Superior temporal gyrus (tissue), 1 donor: ENCODE measurements at regions not wholly inside any gene's neighbourhood (a gene's known extent, or its start where the extent isn't known, plus 50 kb on each side); places are given as distances from the start of the nearest gene placed in this dataset.
A peak's percentile ranks its signal among the peaks of the same experiment; 100 is the strongest.
"Not testable (repeated sequence)": the region's sequence is repeated elsewhere in the genome, so short reads cannot be mapped to it uniquely, and the experiment has no call there.

Source experiments
- DNase-seq: peaks from one replicate; pipeline ENCODE4 v3.0.0-alpha.2; 2016; ENCODE audit errors: extremely low spot score

DNA sequence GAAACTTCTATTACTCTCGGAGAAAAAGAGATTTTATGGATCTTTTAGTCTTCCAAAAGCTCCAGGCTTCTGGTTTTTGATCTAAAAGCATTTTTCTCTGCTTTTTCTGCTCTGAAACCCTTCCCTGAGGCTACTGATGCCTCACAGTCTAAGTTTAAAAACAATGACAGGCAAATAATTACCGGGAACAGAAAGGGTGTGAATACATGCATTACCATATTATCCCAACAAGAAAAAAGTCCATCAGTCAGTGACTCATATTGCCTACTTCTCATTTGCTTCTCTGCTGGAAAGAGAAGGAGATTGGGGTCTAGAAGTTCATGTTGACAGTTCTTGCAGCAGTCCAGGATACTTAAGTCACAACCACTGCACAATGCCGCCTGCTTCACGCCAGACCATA, 482.9 kb upstream of the C16orf82 start:
- DNase-seq = no peak

DNA sequence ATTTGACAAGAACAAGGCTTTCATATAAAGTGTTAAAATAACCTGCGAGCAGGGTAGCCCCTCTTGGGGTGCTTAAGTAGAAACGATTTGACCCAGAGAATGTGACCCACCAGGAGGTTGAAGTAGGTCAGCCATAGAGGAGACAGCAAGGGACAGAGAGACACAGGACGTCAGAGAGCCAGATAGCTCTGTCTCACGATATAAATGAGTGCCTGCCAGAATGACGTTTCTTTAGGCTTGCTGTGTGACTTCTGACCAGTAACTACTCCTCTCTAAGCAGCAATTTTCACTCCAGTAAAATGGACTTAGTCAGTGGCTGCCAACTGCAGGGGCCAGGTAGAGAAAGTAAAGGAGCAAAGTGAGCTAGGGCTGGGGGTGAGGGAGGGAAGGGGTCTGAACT, 473.0 kb upstream of the C16orf82 start:
- DNase-seq = no peak

DNA sequence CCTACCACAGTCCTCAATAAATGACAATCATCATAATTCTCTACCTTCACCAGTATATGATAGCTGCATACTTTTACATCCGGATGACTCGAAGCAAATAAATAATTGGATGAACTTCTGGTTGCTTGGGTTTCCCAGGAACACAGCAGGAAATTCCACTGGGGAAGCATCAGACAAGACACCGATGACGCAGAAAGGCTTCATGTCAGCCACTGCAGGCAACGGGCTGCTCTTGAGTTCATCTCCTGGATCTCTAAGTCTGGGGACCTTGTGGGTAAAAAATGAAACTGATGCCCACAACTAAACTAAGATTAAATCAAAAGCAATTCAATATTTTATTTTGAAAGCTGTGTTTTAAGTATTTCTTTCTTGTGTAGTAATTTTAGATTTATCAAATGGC, 472.1 kb upstream of the C16orf82 start:
- no peak for DNase-seq

DNA sequence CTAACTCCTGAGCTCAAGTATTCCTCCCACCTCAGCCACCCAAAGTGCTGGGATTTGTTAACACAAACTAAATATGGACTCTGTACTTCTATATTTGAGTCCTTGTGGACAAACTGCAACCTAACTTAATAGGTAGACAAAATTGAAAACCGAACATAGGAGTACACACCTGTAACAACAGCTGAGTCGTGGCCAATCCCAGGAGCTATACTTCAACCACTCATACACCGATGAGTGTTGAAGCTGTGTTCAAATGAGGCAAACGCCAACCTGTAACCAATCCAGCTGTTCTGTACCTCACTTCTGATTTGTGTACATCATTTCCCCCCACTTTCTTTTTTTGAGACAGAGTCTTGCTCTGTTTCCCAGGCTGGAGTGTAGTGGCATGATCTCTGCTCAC, 471.5 kb upstream of the C16orf82 start:
- no peak for DNase-seq

DNA sequence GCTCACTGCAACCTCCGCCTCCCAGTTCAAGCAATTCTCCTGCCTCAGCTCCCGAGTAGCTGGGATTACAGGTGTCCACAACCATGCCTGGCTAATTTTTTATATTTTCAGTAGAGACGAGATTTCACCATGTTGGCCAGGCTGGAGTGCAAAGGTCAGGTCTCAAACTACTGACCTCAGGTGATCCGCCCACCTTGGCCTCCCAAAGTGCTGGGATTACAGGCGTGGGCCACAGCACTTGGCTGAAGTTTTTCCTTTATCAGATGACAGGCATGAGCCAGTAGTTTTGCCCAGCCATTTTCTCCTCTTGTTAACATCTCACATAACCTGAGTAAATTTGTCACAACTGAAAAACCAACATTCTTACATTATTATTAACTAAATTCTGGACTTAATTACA, 470.7 kb upstream of the C16orf82 start:
- not testable (repeated sequence) for DNase-seq

DNA sequence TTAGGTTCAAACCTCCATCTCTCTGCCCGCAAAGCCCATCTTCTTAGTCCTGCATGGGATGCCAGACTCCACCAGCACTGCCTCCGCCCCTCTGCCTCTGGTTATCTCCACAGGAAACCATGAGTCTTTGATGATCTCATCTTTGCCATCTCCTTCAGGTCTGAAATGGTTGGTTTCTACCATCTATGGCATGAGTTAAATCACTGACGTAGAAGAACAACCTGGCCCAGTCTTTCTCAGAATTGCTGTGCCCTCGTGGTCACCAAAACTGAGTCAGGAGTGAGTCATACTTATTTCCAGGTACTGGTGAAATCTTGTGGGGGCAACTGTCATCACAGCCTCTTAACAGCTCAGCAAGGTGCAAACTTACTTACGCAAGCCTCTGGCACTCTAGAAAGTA, 468.7 kb upstream of the C16orf82 start:
- DNase-seq = peak; percentile 13

DNA sequence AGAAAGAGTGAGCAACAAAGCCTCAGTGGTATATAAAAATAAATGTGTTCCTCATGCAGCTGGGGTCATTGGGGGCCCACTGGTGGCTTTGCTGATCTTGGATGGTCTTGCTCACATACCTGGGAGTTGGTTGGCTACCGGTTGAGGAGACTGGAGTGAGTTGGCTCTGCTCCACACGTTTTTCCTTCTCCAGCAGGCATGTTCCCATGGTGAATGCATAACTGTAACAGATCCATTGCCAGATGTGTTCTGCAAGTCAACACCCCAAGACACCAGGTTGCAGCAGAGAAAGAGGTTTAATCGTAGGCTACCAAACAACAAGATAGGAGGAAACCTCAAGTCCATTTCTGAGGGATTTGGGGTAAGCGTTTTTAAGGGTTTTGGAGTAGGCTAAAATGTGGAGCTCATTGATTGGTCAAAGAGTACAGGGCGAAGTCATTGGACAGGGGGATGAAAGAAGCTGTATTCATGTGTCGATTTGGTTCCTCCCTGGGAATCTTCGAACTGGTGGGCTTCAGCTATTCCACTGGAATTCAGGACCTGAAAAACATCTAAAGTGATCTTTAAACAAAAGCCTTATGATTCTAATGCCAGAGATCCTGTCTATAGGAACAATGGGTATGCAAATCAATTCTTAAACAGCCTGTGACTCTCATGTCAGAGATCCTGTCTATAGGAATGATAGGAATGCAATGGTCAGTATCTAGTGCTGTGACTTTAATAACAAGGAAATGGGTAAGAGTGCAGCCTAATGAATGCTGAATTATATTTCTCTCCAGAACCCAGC, 467.5 kb upstream of the C16orf82 start:
- no peak for DNase-seq

DNA sequence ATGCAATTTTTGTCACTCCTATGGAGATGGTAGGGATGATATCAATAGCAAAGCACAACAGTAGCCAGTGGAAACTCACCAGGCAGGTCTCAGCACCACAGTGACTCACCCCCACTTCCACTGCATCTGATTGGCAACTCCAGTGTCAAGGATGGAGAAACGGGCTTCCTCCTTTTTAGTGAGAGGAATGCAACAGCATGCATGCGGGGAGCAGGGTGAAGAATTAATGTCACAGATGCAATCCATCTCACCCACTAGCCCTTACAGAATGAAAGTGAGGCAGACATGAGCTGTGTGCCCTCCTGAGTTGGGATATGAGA, 467.0 kb upstream of the C16orf82 start:
- DNase-seq = no peak

DNA sequence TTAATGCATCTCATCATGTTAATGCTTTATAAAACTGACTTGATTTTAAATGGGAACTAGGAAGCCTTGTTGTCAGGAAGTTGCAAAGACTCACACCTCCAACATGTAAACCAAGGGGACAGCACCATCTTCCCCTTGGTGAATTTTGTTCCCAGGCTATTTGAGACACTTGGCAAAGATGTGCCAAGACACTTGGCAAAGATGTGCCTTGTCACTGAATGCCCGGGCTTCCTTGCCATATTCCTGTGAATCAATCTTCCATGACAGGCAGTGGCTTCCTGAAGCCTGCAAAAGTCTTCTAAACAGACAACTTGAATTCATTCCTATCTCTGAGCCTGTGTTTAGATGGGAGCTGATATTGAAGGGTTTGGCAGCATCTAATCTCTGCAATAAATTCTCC, 465.4 kb upstream of the C16orf82 start:
- DNase-seq = no peak

DNA sequence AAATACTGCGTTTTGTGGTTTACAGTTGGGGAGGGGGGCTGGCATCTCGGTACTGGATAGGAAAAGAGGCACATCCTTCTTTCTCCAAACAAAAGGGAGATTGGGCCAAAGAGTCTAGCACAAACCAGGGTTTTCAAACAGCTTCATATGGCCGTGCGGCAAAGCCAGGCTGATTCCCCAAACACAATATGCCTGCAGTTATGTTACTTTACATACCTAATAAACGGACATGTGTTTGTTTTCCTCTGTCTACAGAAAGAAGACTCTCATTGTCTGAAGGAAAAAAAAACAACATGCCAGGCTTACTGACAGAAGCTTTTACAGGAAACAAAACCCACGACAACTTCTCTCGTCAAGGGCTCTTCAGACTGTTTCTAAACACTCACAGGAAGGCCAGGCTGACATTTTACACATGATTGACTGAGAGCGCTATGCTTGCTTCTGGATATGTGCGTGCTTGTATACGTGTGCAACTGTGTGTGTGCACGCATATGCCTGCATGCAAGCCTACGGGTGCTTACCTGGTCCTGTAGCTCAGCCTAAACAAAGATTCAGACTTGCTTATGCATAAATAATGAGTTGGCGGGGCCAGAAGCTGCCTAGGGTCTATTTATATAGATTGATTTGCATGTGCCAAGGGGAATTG, 461.0 kb upstream of the C16orf82 start:
- DNase-seq = no peak

DNA sequence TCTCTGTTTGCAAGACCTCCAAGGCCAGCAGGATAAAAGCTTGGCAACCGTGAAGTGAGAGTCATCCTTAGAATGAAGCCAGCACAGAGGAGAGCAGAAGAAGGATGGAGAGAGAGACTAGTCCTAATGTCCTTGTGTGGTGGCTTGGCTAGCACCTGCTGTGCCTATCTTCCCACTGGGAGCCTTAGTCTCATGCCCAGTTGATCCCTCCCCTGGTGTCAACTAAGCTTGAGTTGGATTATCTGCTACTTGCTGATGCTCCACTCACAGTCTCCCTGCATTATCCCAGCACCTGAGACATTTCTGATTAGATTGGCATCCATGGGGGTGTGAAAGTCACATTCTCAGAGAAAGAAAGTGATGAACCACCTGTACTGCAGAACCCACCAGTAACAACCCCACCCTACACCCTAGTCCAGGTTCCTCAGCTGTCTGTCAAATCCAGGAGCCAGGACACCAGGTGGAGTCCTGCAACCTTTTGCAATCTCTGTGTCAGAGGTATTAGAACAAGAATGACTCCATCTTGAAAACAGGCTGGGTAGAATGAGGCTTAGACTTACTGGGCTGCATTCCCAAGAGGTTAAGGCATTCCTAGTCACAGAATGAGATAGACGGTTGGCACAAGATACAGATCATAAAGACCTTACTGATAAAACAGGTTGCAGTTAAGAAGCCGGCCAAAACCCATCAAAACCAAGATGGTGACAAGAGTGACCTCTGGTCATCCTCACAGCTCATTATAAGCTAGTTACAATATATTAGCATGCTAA, 460.2 kb upstream of the C16orf82 start:
- no peak for DNase-seq

DNA sequence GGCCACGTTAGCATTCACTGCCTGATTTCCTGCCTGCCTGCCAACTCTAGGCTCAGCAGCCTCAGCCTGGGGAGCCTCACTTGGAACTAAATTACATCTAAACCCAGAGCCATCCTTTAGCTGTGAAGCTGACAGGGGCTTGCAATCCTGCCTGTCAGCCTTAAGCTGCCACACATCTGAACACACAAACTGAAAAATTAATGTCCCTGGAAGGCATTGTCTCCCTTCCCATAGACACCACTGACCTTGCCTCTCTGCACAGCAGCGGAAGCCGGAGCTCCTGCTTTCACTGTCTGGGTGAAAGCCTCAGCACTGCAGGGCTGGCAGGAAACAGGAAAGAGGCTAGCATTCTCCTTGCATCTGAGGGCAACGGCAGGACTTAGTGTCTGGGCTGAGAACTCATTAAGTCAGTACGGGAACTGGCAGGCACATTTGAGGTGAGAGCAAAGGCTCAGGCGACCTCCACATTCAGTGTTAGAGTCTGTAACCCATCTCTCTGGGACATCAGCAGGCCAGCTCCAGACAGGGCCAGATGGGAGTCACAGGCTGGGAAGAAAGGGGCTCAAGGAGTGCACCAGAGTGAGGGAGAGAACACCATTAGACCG, 452.4 kb upstream of the C16orf82 start:
- no peak for DNase-seq

DNA sequence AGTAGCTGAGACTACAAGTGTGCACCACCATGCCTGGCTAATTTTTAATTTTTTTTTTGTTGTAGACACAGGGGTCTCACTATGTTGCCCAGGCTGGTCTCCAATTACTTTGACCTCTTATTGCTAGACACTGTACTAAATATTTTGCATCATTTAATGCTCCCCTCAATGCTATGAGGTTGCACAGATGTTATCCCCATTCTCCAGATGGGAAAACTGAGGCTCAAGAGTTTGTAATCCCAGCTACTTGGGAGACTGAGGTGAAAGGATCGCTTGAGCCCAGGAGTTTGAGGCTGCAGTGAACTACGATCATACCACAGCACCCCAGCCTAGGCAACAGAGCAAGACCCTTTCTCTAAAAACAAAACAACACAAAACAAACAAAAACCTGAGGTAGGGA, 443.3 kb upstream of the C16orf82 start:
- DNase-seq = no peak

DNA sequence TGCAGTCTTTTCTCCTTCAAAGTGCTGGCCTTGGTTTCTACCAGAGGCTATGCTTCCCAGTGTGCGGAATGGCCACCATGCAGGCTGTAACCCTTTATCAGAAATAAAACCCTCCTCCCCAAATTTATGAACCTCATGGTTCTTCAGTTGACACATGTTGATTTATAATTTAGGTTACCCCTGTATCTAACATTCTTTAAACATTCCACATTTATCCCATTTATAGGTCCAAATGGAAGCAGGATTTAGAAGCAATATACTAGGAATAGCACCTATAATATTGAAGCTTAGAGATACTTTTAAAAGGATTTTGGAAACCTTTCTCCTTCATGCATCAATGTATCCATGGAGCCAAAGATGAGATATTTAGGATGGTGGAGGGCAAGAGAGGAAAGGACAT, 438.8 kb upstream of the C16orf82 start:
- no peak for DNase-seq

DNA sequence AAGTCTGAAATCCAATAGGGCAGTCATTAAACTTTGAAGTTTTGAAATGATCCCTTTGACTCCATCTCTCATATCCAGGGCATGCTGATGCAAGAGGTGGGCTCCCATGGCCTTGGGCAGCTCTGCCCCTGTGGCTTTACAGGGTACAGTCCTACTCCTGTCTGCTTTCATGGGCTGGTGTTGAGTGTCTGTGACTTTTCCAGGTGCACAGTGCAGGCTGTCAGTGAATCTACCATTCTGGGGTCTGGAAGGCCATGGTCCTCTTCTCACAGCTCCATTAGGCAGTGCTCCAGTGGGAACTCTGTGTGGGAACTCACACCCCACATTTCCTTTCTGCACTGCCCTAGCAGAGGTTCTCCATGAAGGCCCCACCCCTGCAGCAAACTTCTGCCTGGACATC, 435.4 kb upstream of the C16orf82 start:
- DNase-seq = not testable (repeated sequence)

DNA sequence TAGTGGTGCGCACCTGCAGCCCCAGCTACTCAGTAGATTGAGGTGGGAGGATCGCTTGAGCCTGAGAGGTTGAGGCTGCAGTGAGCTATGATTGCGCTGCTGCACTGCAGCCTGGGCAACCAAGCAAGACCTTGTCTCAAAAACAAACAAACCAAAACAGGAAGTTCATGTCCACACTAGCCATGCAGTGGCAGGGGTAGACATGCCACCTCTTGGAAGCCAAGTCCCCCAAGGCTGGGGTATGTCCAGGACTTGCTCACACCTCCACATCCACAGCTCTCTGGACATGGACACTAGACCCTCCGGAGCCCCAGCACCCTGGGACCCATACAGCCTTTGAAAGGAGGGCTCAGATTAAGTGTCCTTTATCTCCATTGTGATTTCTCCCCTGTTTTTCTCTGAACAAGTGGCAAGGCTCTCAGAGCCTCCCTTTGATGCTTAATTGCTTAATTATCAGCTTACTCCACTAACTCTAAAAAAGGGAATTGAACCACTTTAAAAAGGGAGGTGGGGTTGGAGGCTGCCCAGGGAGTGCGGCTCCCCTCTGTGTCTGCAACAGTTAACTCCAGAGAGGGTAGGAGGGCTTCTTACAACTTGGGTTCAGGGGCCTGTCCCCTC, 424.6 kb upstream of the C16orf82 start:
- no peak for DNase-seq

DNA sequence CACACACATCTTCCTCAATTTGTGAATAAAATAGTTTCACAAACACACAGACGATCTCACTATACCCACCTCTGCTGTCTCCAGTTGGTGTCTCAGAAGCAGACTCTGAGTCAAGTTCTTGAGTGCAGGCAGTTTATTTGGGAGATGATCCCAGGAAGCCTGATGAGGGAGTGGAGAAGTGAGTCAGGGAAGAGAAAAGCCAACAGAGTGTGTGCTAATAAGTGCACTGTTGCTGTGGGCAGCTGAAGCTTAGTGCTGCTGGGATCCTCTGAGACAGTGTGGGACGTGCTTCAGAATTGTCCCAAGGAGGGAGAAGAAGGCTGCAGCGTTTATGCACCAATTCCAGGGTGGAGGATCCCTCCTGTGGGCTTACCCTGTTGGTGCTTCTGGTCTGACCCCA, 423.2 kb upstream of the C16orf82 start:
- no peak for DNase-seq

DNA sequence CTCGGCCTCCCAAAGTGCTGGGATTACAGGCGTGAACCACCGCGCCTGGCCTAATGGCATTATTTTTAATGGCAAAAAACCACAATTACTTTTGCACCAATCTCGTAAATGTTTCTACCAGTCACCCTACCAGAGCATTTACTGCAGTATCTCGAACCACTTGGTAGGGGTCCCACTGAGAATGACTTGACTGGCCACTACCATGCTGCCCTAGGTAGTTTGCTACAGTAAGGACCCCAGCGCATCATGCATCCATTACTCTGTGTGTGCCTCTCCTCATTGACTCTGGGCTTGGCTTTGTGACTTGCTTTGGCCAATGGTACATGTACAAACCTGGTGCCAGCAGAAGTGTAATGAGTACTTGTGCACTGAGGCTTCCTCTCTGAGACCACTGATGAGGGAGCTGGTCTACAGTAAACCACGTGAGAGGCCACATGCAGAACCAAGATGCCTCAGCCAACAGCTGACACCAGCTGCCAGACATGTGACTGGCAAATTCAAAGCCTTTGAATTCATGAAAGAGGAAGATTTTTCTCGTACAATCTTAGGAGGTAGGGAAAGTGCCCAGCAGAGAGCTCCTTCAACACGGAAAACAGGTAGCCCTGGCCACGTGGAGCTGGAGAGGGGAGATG, 421.7 kb upstream of the C16orf82 start:
- DNase-seq = no peak

DNA sequence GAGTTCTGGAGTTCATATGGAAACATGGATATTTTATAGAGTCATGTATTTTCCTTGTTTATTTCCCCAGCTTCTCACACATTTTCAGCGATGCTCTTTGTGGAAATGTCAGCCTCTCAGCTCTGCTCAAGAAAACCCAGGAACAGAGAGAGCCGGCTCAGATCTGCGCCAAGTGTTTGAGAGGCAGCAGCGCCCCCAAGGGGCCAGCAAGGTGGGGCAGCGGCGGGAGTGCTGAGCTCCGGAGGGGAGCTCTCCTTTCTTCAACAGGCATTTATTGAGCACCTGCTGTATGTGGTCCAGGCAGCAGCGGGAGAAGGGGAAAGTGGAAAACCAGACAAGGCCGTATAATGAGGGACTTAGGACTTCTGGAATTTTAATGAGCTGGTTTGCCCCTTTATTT, 421.1 kb upstream of the C16orf82 start:
- peak; percentile 52 for DNase-seq

DNA sequence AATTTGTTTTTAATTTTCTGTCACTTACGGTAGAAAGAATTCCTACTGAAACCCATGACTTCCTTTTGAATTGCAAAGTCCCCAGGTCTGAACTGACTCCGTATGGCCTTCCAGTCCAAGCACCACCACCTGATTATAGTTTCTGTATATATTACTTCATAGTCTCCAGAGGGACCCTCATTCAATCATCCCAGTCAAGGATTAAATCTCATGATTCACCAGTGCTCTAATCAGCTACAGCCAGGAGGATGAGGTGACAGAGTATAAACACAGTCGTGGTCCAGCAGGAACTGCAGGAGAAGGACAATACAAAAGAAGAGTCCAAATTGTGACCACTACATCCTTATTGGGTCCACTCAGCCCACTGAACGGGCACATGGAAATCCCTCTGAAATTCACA, 418.9 kb upstream of the C16orf82 start:
- no peak for DNase-seq

DNA sequence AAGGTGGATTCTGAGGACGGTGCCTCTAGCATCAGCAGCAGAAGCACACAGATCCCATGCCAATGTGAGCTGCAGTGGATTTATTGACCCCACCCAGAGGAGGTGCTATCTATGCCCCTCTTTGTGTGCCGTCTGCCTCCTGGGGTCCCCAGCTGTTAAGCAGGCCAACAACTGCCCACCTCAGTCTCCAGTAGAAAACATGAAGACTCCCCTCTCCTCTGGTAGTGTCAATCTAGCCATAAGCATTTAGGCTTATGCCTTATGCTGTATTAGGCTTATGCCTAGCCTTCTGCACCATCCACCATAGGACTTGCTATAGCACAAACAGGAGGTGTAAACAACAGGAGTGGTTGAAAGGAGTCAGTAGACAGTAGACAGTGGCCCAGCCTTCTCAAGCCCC, 417.9 kb upstream of the C16orf82 start:
- DNase-seq = no peak
